Caco-2 (cell line): ENCODE measurements at regions not wholly inside any gene's neighbourhood (a gene's known extent, or its start where the extent isn't known, plus 50 kb on each side); places are given as distances from the start of the nearest gene placed in this dataset.

Experiments
- BruUV-seq: library from RNA; stranded (reverse); fragments of 400-500 nt; replicated peaks from 2 replicates; lab custom pipeline; 2021; lab: Mats Ljungman, UMichigan
- CTCF ChIA-PET: fragments of 300-600 bp; sonication (Branson Sonifier 250); formaldehyde crosslinking; loops from one replicate; lab custom pipeline; 2022; ENCODE audit warnings: antibody characterized with exemption; lab: Charles Lee
- POLR2A ChIA-PET: fragments of 300-600 bp; sonication (Branson Sonifier 250); formaldehyde crosslinking; loops from one replicate; lab custom pipeline; 2022; ENCODE audit warnings: antibody characterized with exemption; lab: Charles Lee
- DNase-seq, 2 experiments: peaks; one replicate each; pipeline versions ENCODE4 v3.0.0 to v3.0.0-alpha.2; 2020 to 2022
- H3K27me3 ChIP-seq: replicated peaks from 2 replicates; pipeline ENCODE4 v1.6.0; 2011; ENCODE audit warnings: low read length; ENCODE audit not compliant: control insufficient read depth, insufficient read depth
- H3K36me3 ChIP-seq: 2 replicates; pipeline ENCODE4 v1.5.1; 2011; ENCODE audit warnings: low read length; ENCODE audit not compliant: control insufficient read depth, insufficient read depth
- H3K4me1 ChIP-seq: fragments of 250-450 bp; sonication (Bioruptor Pico); 2 replicates; pipeline ENCODE4 v1.5.1; 2020; ENCODE audit warnings: mild to moderate bottlenecking
- H3K4me3 ChIP-seq: 2 replicates; pipeline ENCODE4 v1.5.1; 2011; ENCODE audit warnings: low read depth, mild to moderate bottlenecking, control low read depth, low read length
- H3K9me3 ChIP-seq: fragments of 250-450 bp; sonication (Bioruptor Pico); 2 replicates; pipeline ENCODE4 v1.5.1; 2020; ENCODE audit warnings: mild to moderate bottlenecking, moderate library complexity
- H3K27ac Mint-ChIP-seq: one replicate; pipeline ENCODE4 v1.8.0; 2022; ENCODE audit warnings: mixed read lengths; ENCODE audit not compliant: unreplicated experiment
- H3K27me3 Mint-ChIP-seq: one replicate; pipeline ENCODE4 v1.8.0; 2022; ENCODE audit warnings: mixed read lengths; ENCODE audit not compliant: insufficient read depth, unreplicated experiment
- H3K36me3 Mint-ChIP-seq: one replicate; pipeline ENCODE4 v1.8.0; 2022; ENCODE audit warnings: mild to moderate bottlenecking, mixed read lengths; ENCODE audit not compliant: insufficient read depth, unreplicated experiment
- H3K4me1 Mint-ChIP-seq: one replicate; pipeline ENCODE4 v1.8.0; 2022; ENCODE audit warnings: low read depth, mixed read lengths; ENCODE audit not compliant: unreplicated experiment
- H3K4me3 Mint-ChIP-seq: one replicate; pipeline ENCODE4 v1.8.0; 2022; ENCODE audit warnings: mild to moderate bottlenecking, moderate library complexity, mixed read lengths; ENCODE audit not compliant: unreplicated experiment
- H3K9me3 Mint-ChIP-seq: one replicate; pipeline ENCODE4 v1.8.0; 2022; ENCODE audit warnings: mixed read lengths; ENCODE audit not compliant: unreplicated experiment
- intact Hi-C: fragments of 100-400 bp; cut with micrococcal nuclease; formaldehyde crosslinking; loops from one replicate; pipeline ENCODE4 v1.10.0; 2022; ENCODE audit not compliant: unreplicated experiment
- TF ChIP-seq, protein P1 (sequence below), 2 experiments: fragments of 200-600 bp in 1 of 2; IDR thresholded peaks; 1 replicate in 1 of 2; 2 replicates in 1 of 2; pipeline versions ENCODE4 v1.5.1 to v1.8.0; 2011 to 2022; ENCODE audit warnings: antibody characterized with exemption in 1 of 2, control low read depth in 1 of 2, inconsistent platforms in 1 of 2, low read depth in 1 of 2, low read length in 1 of 2, mild to moderate bottlenecking in 1 of 2, moderate library complexity in 1 of 2; ENCODE audit not compliant: insufficient read depth in 1 of 2, severe bottlenecking in 1 of 2, unreplicated experiment in 1 of 2

DNA sequence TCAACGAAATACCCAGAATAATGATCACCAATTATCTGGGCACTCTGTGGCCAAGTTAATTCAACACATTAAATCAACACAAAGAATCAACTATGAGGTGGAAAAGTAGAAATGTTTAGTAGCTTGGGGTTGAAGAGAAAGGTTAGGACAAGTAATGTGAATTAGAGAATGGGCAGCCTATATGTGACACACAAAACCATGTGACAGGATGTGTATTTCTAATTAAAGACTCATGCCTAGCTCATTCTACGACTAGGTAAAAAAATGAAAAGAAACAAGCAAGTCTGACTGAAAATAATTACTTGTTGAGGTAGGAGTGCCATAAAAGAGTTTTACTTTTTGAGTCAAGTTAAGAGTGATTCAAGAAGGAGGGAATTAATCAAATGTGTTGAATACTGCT lies 2646.0 kb upstream of the PCDH20 start:
- H3K27me3 ChIP-seq: no peaks in the 10 kb centered on the region
- no peak overlapping the region for H3K27ac Mint-ChIP-seq
- no peaks in the 10 kb centered on the region for H3K36me3 Mint-ChIP-seq
- no peaks in the 10 kb centered on the region for H3K9me3 Mint-ChIP-seq
- no peak overlapping the region for H3K4me3 Mint-ChIP-seq
- H3K27me3 Mint-ChIP-seq: no peaks in the 10 kb centered on the region
- CTCF ChIA-PET: no interaction called here
- H3K36me3 ChIP-seq: no peaks in the 10 kb centered on the region
- POLR2A ChIA-PET: no interaction called here
- H3K9me3 ChIP-seq: no peaks in the 10 kb centered on the region
- no TSS peak for BruUV-seq
- H3K4me1 Mint-ChIP-seq: no peaks in the 10 kb centered on the region
- TF ChIP-seq, protein P1, sequence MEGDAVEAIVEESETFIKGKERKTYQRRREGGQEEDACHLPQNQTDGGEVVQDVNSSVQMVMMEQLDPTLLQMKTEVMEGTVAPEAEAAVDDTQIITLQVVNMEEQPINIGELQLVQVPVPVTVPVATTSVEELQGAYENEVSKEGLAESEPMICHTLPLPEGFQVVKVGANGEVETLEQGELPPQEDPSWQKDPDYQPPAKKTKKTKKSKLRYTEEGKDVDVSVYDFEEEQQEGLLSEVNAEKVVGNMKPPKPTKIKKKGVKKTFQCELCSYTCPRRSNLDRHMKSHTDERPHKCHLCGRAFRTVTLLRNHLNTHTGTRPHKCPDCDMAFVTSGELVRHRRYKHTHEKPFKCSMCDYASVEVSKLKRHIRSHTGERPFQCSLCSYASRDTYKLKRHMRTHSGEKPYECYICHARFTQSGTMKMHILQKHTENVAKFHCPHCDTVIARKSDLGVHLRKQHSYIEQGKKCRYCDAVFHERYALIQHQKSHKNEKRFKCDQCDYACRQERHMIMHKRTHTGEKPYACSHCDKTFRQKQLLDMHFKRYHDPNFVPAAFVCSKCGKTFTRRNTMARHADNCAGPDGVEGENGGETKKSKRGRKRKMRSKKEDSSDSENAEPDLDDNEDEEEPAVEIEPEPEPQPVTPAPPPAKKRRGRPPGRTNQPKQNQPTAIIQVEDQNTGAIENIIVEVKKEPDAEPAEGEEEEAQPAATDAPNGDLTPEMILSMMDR (IDR thresholded peaks at IDR 0.05; ENCODE audit: insufficient read depth in 1 of 2, low read depth in 1 of 2, low read length in 1 of 2, severe bottlenecking in 1 of 2, unreplicated experiment in 1 of 2): no peak
- intact Hi-C loops: no loop called here
- H3K4me1 ChIP-seq: no peaks in the 10 kb centered on the region
- no peak overlapping the region for H3K4me3 ChIP-seq
- DNase-seq: no peak

DNA sequence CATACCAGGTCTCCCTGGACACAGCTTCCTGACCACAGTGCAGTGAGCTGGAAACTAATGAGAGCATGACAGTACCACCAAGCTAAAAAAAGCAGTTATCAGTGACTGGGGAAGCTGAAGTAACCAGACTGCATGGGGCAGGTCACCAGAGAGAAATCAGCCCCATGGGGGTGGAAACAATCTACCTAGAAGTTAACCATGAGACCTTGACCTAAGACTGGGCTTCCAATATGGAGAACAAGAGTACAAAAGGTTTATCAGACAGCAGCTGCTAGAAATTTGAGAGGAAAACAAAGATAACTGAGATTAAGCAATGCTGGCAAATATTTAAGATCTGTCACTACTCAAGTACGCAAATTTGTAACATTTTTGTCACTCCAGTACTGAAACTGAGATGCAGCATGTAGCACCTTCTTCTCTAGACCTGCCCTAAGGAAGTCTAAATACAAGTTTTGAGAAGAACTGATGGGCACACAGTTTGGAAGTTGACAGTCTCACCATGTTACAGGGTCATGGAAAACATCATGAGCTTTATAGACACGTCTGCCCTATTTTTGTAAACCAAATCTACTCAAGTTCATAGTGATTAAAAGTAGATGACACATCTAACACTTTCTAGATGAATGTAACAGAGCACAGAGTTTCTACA lies 2641.8 kb upstream of the PCDH20 start:
- Histone ChIP-seq H3K4me1 (no peaks in the 10 kb centered on the region), H3K36me3 (no peaks in the 10 kb centered on the region), H3K9me3 (no peaks in the 10 kb centered on the region), H3K4me3 (no peak overlapping the region), H3K27me3 (no peaks in the 10 kb centered on the region)
- POLR2A ChIA-PET: no interaction called here
- H3K27me3 Mint-ChIP-seq: no peaks in the 10 kb centered on the region
- CTCF ChIA-PET: no interaction called here
- no TSS peak for BruUV-seq
- no peak overlapping the region for H3K4me3 Mint-ChIP-seq
- TF ChIP-seq, protein P1 (IDR thresholded peaks at IDR 0.05; ENCODE audit: insufficient read depth in 1 of 2, low read depth in 1 of 2, low read length in 1 of 2, severe bottlenecking in 1 of 2, unreplicated experiment in 1 of 2): no peak
- DNase-seq: no peak
- no peak overlapping the region for H3K27ac Mint-ChIP-seq
- intact Hi-C loops: no loop called here
- no peaks in the 10 kb centered on the region for H3K36me3 Mint-ChIP-seq
- H3K9me3 Mint-ChIP-seq: no peaks in the 10 kb centered on the region
- H3K4me1 Mint-ChIP-seq: no peaks in the 10 kb centered on the region

DNA sequence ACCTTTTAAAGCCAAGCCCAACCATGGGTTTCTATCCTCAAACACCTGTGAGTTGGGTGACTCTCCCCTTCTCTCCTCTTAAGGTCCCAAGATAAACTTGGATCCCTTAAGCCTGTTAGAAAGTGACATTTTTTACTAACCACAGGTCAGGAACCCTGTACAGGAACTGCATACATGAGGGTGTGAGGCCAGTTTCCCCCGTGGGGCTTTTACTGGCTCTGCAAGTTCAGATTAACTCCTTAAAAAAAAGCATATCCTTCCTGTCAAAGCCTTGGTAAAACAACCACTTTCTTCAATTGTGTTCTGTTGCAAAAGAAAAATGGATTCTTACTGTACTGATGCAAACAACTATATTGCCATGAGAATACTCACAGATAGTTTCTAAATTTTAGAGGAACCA lies 2638.7 kb upstream of the PCDH20 start:
- DNase-seq: no peak
- no peaks in the 10 kb centered on the region for H3K36me3 ChIP-seq
- intact Hi-C loops: no loop called here
- TF ChIP-seq, protein P1 (IDR thresholded peaks at IDR 0.05; ENCODE audit: insufficient read depth in 1 of 2, low read depth in 1 of 2, low read length in 1 of 2, severe bottlenecking in 1 of 2, unreplicated experiment in 1 of 2): no peak
- Mint-ChIP-seq H3K4me1 (no peaks in the 10 kb centered on the region), H3K27me3 (no peaks in the 10 kb centered on the region), H3K36me3 (no peaks in the 10 kb centered on the region), H3K27ac (no peak overlapping the region), H3K4me3 (no peak overlapping the region), H3K9me3 (no peaks in the 10 kb centered on the region)
- no TSS peak for BruUV-seq
- H3K4me3 ChIP-seq: no peak overlapping the region
- ChIA-PET CTCF (no interaction called here), POLR2A (no interaction called here)
- H3K9me3 ChIP-seq: no peaks in the 10 kb centered on the region
- H3K4me1 ChIP-seq: no peaks in the 10 kb centered on the region
- H3K27me3 ChIP-seq: no peaks in the 10 kb centered on the region
